Stimulated activated CD8-positive, alpha-beta memory T cell treated with anti-CD3 and anti-CD28 coated beads, Interleukin-4, amount 100 ng/mL, for 1 hour (primary cell): ENCODE measurements at regions not wholly inside any gene's neighbourhood (a gene's known extent, or its start where the extent isn't known, plus 50 kb on each side); places are given as distances from the start of the nearest gene placed in this dataset.
"Not testable (repeated sequence)": the region's sequence is repeated elsewhere in the genome, so short reads cannot be mapped to it uniquely, and the experiment has no call there.

Experiments used
- DNase-seq, 2 donors: peaks; one replicate each; pipeline ENCODE4 v3.0.0-alpha.2; 2020; ENCODE audit warnings: low read depth in 2 of 2, low spot score in 1 of 2

DNA sequence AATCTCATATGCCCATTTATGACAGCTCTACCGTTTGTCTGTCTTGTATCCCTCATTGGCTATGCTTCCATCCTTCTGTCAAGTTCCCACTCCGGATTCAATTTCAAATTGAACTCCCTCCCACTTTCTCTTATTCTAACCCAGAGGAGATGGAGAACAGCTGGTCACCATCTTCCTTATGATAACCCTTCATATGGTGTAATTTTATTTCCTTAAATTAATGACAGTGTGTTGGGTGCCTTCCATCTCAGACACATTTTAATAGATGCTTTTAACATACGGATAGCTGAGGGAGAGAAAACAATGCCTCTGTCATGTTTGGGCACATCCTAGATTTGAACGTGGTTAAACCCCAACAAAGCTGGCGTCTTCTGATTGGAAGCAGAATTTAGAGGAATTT lies 103.0 kb upstream of the PLXNA2 start:
- no peak for DNase-seq

DNA sequence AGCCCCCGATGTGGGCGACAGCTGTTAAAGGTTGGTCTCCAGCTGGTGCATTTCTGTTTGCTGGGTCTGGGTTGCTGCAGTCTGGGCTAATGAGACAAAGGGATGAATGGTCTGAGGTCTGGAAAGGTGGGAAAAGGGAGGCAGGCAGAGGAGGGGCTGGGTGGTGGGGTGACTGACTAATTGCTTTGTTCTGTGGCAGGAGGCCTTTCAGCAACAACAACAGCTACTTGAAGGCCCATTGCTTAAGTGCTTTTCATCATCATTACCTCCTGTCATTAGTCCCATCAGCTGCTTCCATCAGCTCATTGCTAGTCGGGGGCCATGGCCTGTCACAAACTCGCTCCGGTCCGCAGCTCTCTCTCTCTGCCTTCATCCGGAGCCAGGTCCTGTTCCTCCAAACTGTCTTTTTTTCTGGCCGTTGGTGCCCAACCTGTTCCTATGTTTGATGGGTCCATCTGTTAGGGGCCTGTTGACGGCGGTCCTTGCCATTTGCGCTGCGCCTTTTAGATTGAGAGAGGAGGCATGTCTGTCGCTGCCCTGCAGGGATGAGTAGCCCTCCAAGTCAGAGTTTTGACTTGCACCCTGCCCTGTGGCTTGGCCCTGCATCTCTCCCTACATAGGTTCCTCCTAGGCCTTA lies 105.6 kb upstream of the PLXNA2 start:
- no peak for DNase-seq

DNA sequence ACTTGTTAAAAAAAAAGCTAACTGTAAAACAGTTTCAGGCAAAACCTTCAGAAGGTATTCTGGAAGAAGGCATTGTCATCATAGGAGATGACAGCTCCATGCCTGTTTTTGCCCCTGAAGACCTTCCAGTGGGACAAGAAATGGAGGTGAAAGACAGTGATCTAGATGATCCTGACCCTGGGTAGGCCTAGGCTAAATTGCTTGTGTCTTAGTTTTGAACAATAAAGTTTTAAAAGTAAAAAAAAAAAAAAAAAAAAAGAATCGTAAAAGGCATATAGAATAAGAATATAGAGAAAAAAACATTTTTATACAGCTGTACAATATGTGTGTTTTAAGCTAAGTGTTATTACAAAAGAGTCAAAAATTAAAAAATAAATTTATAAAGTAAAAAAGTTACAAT lies 106.6 kb upstream of the PLXNA2 start:
- DNase-seq, result no peak

DNA sequence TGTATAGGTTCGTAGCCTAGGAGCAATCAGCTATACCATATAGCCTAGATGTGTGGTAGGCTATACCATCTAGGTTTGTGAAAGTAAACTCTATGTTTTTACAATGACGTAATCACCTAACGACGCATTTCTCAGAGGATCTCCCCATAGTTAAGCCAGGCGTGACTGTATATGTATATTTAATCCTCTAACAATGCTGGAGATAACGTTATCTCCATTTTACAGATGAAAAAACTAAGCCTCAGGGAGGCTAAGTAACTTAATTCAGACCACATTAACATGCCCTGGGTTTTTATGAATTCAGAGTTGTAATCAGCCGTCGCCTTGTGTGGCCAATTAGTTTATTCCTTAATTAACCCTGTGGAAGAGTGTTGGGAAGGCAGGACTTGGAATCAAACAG lies 107.7 kb upstream of the PLXNA2 start:
- DNase-seq, result no peak

- not testable (repeated sequence) for DNase-seq
Observed at GRCh38 chr1:208353797-208354196, 109.6 kb upstream of the PLXNA2 start.

GRCh38 chr1:208357644-208358507 lies 113.7 kb upstream of the PLXNA2 start:
- DNase-seq, result no peak

- no peak for DNase-seq
Observed at GRCh38 chr1:208358651-208359050, 114.5 kb upstream of the PLXNA2 start.

DNA sequence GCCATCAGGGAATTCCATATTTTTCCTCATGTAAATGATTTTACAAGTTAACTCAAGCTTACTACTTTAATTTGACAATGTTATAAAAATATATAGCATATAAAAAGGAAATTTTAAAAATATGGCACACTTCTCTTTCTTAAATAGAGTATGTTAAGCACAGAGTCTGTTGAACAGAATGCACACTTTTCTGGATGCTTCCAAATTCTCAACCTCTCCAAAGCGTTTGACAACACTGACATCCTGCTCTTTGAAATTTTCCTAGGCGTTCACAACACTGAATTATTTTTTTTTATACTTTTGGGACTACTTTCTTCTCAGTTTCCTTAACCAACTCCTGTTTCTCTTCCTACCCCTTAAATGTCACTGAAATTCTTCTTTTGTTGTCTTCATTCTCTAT lies 117.8 kb upstream of the PLXNA2 start:
- DNase-seq, result no peak

GRCh38 chr1:208366559-208366958 lies 122.4 kb upstream of the PLXNA2 start:
- DNase-seq, result no peak

DNA sequence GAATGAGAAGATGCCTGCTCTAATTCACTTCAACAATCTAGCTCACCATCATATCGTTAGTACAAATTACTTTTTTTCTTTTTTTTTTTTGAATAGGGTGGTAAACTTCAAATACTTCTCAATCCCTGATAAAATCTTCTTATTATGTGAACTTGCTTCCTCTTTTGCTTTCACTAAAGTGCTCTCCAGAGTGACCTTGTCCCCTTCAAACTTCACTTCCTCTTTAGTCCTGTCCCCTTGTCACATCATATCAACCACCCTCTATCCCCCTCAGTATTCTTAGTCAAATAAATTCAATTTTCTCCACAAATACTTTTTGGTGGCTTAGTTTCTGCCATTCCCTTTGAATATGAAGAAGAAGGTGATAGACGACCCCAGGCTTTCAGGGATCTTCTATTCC lies 124.9 kb upstream of the PLXNA2 start:
- no peak for DNase-seq

GRCh38 chr1:208369658-208370057 lies 125.5 kb upstream of the PLXNA2 start:
- DNase-seq, result no peak

- no peak for DNase-seq
Observed at GRCh38 chr1:208374391-208374941, 130.3 kb upstream of the PLXNA2 start.

DNA sequence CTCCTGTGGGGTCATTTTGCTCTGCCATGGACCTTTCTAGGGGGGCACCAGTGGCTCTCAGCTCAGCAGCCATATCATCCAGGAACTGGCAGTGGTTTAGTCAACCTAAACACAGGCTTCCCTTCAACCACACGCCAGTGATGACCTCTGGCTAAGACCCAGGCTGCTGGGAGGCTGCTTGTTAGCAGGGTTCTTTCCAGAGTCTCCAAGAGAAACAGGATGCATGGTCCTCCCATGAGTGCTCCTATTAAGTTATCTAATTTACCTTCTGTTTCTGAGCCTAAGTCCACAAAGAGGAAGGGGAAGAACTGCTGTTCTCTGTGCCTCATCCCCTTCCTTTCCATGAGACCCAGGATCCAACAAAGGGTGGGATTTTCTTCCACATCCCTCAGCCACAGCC lies 137.3 kb upstream of the PLXNA2 start:
- no peak for DNase-seq

DNA sequence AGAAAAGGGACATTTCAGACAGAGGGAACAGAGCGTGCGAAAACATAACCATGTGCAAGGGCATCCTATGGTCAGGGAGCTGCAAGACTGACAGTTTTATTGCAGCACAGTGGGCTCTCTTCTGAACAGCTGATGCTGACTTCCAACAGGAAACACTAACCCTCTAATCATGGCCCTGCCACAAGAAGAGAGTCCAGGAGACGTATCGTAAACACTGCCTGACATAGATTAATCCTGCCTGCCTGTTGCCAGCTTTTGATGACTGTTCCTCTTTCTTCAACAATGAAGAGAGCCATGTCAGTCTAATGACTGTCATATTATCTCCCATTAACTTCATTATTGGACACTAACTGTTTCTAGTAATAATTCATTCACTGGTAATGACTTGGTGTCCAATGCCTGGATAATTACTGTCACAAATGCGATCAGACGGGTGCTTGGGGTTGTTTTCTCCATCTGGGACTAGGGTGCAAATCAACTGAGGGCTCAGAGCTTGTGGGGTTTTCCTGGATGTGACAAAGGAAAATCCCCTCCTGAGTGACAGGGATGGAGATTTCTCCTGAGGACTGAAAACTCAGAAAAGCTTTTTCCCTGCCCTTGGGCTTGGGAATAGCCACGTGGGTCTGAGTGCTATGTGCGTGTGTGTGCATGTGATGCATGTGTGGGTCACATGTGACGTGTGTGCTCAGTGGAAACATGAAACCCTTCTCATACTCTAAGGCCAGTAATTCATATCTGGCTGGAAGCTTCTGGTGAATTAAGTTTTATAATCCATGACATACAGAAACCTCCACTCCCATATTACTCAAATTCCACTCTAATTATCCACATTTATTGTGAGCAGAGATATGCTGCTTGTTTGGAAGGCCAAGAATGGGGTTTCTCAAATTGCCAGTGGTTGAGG lies 144.0 kb upstream of the PLXNA2 start:
- DNase-seq, result no peak

DNA sequence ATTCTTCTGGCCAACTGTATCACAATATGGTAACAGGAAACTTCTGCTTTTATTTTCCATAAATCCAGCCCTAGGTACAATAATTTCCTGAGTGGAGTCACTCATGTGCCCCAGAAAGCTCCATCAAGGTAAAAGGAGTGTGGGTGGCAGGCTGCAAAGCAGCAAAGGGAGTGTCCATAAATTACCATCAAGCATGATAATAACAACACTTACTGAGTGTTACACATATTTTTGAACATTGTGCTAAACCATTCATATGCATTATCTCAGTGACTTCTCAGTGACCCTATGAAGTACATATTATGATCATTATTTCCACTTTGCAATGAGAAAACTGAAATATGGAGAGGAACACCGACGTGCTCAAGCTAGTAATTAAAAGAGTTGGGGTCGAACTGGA lies 149.2 kb upstream of the PLXNA2 start:
- DNase-seq, result no peak

- no peak for DNase-seq
Observed at GRCh38 chr1:208393826-208394225, 149.6 kb upstream of the PLXNA2 start.

- no peak for DNase-seq
Observed at GRCh38 chr1:208397286-208397685, 153.1 kb upstream of the PLXNA2 start.

GRCh38 chr1:208405014-208405413 lies 160.8 kb upstream of the PLXNA2 start:
- DNase-seq, result no peak

DNA sequence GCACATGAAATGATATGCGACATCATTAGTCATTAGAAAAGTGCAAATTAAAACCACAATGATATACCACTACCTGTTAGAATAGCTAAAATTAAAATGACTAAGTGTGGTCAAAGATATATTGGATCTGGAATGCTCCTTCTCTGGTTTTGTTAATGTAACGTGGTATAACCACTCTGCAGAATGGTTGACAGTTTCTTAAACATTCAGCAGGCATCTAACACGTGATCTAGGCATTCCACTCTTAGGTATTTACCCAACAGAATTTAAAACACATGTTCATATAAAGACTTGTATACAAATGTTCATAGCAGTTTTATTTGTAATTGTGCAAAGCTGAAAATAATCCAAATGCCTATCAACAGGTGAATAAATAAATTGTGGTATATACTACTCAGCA lies 165.0 kb upstream of the PLXNA2 start:
- DNase-seq, result no peak

GRCh38 chr1:208410409-208410808 lies 166.2 kb upstream of the PLXNA2 start:
- no peak for DNase-seq

GRCh38 chr1:208413006-208413405 lies 168.8 kb upstream of the PLXNA2 start:
- no peak for DNase-seq
